Activated naive CD8-positive, alpha-beta T cell treated with anti-CD3 and anti-CD28 coated beads, Interleukin-2, amount 10 ng/mL, durations not matched to agents 7 days and 5 days (primary cell): ENCODE measurements at regions not wholly inside any gene's neighbourhood (a gene's known extent, or its start where the extent isn't known, plus 50 kb on each side); places are given as distances from the start of the nearest gene placed in this dataset.

Source experiments
- ATAC-seq: fragments of 150-1000 bp; cut with Tn5 transposase; one replicate; pipeline ENCODE4 v1.10.0; 2021; ENCODE audit warnings: low read depth, moderate library complexity
- POLR2A ChIA-PET: fragments of 350-600 bp; sonication (Branson Sonifier 250); formaldehyde crosslinking; loops from one replicate; lab custom pipeline; 2021; ENCODE audit warnings: antibody characterized with exemption; lab: Charles Lee
- DNase-seq: peaks from one replicate; pipeline ENCODE4 v3.0.0; 2021
- H3K27ac Mint-ChIP-seq: one replicate; pipeline ENCODE4 v1.8.0; 2022; ENCODE audit warnings: mild to moderate bottlenecking, mixed read lengths
- H3K27me3 Mint-ChIP-seq: one replicate; pipeline ENCODE4 v1.8.0; 2022; ENCODE audit warnings: mild to moderate bottlenecking, moderate library complexity, mixed read lengths
- H3K36me3 Mint-ChIP-seq: one replicate; pipeline ENCODE4 v1.8.0; 2021; ENCODE audit warnings: mild to moderate bottlenecking, mixed read lengths
- H3K4me1 Mint-ChIP-seq: one replicate; pipeline ENCODE4 v1.8.0; 2021; ENCODE audit warnings: mixed read lengths
- H3K4me3 Mint-ChIP-seq: one replicate; pipeline ENCODE4 v1.8.0; 2022; ENCODE audit warnings: mild to moderate bottlenecking, moderate library complexity, mixed read lengths
- H3K9me3 Mint-ChIP-seq: one replicate; pipeline ENCODE4 v1.8.0; 2021; ENCODE audit warnings: mixed read lengths

DNA sequence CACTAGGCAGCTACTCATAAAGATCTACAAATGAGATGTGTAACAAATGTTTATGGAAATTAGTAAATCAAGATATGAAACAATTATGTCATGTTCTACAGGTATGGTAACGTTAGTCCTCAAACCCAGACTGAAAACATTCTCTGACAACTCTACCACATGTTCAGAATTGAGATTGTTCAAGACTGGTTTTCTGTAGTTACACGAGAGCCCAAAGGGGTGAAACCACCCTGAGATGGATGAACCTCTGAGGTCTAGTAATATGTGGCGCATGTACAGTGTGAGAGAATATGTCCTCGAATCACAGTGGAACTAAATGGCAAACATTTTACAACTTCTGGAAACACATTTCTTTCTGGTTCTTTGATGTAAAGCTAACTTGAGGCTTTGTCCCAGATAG is 614.3 kb downstream of the ZEB2 start:
- ATAC-seq (no peak), DNase-seq (no peak)
- Mint-ChIP-seq H3K4me1 (peaks cover 6% of the 10 kb centered on the region), H3K36me3 (no peaks in the 10 kb centered on the region), H3K27me3 (peaks cover 7% of the 10 kb centered on the region), H3K9me3 (no peaks in the 10 kb centered on the region), H3K27ac (no peak overlapping the region), H3K4me3 (no peak overlapping the region)
- POLR2A ChIA-PET = no interaction called here

DNA sequence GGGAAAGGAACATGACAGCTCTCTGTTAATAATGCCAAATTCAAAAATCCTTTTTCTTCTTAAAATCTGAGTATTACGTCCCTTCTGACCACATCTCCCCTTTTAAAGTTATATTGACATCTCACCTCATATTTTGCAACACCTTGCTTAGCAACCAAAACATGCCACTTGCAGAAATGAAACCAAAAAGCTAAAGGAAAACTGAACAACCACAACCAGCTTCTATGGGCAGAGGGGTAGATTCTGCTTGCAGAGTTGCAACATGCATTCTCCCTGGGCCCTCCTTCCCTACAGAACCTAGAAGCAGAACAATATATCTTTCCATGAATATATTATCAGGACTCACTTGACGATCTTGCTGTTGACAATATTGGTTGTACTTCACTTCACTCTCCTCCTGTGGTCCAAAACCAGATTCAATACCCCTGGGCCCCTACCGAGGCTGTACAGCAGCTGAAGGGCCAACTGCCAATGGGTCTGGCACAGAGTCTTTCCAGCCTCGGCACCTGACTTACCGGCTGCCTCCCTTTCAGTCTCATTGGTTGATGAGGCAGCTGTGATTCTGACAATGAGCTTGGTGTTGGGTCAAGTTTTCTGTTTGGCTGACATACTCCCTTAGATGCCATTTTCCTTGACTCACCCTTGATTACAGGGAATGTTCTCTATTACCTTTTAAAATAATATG is 616.6 kb downstream of the ZEB2 start:
- POLR2A ChIA-PET = no interaction called here
- ATAC-seq = no peak
- H3K4me3 Mint-ChIP-seq = no peak overlapping the region

GRCh38 chr2:143901185-143901842 is 618.6 kb downstream of the ZEB2 start:
- Mint-ChIP-seq H3K4me1 (peaks cover 6% of the 10 kb centered on the region), H3K4me3 (no peak overlapping the region), H3K9me3 (peaks cover 2% of the 10 kb centered on the region), H3K27me3 (peaks cover 5% of the 10 kb centered on the region), H3K27ac (no peak overlapping the region), H3K36me3 (no peaks in the 10 kb centered on the region)
- ATAC-seq = no peak
- no peak for DNase-seq
- POLR2A ChIA-PET = no interaction called here

More for the DNA sequence above, 616.6 kb downstream of the ZEB2 start:
- Mint-ChIP-seq H3K4me1 (peaks cover 6% of the 10 kb centered on the region), H3K27me3 (peaks cover 7% of the 10 kb centered on the region), H3K9me3 (no peaks in the 10 kb centered on the region), H3K36me3 (no peaks in the 10 kb centered on the region), H3K27ac (peak overlapping the region; percentile 18)
- DNase-seq = no peak

DNA sequence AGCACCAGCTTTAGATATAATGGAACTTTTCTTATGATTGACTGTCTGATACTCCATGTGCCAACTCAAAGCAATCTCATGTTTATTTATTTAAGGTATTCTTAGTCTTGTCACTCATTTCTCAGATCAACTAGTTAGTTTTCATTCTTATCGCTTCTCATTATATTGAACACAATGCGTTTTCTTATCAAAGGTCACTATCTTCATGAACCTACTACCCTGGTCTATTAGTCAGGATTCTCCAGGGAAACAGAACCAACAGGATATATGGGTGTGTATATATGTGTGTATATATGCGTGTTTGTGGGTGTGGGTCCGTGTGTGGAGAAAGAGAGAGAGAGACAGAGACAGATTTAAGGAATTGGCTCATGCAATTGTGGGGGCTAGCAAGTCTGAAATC is 619.9 kb downstream of the ZEB2 start:
- H3K27me3 Mint-ChIP-seq = peaks cover 7% of the 10 kb centered on the region
- H3K9me3 Mint-ChIP-seq = peaks cover 2% of the 10 kb centered on the region
- no peak overlapping the region for H3K27ac Mint-ChIP-seq
- ATAC-seq (no peak), DNase-seq (no peak)
- H3K4me1 Mint-ChIP-seq = peaks cover 6% of the 10 kb centered on the region
- no peak overlapping the region for H3K4me3 Mint-ChIP-seq
- H3K36me3 Mint-ChIP-seq = no peaks in the 10 kb centered on the region
- POLR2A ChIA-PET = no interaction called here

- DNase-seq (no peak), ATAC-seq (no peak)
- Mint-ChIP-seq H3K9me3 (peaks cover 2% of the 10 kb centered on the region), H3K36me3 (no peaks in the 10 kb centered on the region), H3K4me3 (no peak overlapping the region), H3K27ac (no peak overlapping the region), H3K4me1 (no peaks in the 10 kb centered on the region), H3K27me3 (peaks cover 13% of the 10 kb centered on the region)
- POLR2A ChIA-PET = no interaction called here
These were observed 626.5 kb downstream of the ZEB2 start for GRCh38 chr2:143893371-143893770.

GRCh38 chr2:143891879-143892308 is 628.0 kb downstream of the ZEB2 start:
- POLR2A ChIA-PET = no interaction called here
- Mint-ChIP-seq H3K9me3 (peaks cover 2% of the 10 kb centered on the region), H3K4me1 (no peaks in the 10 kb centered on the region), H3K27ac (no peak overlapping the region), H3K4me3 (no peak overlapping the region), H3K36me3 (no peaks in the 10 kb centered on the region), H3K27me3 (peaks cover 17% of the 10 kb centered on the region)
- ATAC-seq = no peak
- no peak for DNase-seq

DNA sequence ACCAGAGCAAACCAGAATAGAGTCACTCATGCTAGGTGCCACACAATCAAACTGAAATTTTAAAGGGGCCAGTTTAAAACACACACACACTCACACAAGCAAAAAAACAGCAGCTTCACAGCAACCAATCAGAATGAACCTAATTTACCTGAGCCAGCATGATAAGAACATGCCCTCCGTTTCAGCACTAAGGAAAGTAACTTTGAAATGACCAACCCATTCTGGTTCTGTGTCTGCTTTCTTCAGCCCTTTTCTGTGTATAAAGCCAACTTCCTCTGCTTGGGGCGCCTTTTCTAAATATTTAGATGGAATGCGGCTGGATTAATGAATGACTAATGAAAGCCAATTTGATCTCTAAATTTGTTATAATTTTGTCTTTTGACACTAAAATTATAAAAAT is 629.1 kb downstream of the ZEB2 start:
- POLR2A ChIA-PET = interaction anchor here (0.8 kb wide), 1 partner anchor 46 kb away, joined by 3 read pairs; no protein-coding TSS in a partner anchor
- H3K9me3 Mint-ChIP-seq = no peaks in the 10 kb centered on the region
- H3K36me3 Mint-ChIP-seq = no peaks in the 10 kb centered on the region
- ATAC-seq (no peak), DNase-seq (no peak)
- H3K27ac Mint-ChIP-seq = no peak overlapping the region
- H3K4me1 Mint-ChIP-seq = no peaks in the 10 kb centered on the region
- H3K27me3 Mint-ChIP-seq = peaks cover 13% of the 10 kb centered on the region
- H3K4me3 Mint-ChIP-seq = no peak overlapping the region

DNA sequence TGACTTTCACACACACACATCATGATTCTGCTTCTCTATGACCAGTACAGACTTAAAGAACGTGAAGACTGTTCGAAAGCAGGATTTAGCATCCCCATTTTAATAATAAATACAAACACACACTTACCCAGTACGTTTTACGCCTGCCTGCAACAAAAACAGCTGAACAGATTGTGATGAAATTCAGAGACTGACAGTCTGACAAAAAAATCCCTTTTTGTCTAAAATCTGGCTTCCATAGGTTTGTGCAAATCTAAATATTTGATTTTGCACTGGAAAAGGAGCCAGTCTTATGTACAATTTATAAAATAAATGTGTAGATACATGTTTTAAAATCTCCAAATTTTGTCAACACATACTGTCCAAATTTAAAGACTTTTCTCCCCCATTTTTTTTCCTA is 630.7 kb downstream of the ZEB2 start:
- Mint-ChIP-seq H3K4me3 (no peak overlapping the region), H3K27me3 (peaks cover 13% of the 10 kb centered on the region), H3K4me1 (no peaks in the 10 kb centered on the region), H3K9me3 (no peaks in the 10 kb centered on the region), H3K36me3 (no peaks in the 10 kb centered on the region), H3K27ac (no peak overlapping the region)
- POLR2A ChIA-PET = no interaction called here
- DNase-seq (no peak), ATAC-seq (no peak)

DNA sequence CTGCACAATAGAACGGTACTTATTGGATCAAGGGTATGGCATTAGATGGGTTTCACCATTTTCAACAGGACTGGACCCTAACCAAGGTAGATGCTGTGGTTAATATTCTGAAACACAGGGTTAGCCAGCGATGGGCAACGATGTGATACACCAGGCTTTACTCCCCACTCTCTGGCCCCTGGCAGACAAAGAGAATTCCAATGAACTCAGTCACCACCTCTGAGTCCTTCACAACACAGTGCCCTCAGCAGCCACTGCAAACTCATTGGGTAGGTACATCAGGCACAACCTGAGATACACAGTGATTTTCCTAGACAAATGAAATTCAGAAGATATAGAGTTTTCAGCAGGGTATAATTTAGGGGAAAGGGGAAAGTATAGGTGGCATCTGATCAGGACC is 634.5 kb downstream of the ZEB2 start:
- no peaks in the 10 kb centered on the region for H3K36me3 Mint-ChIP-seq
- no peaks in the 10 kb centered on the region for H3K9me3 Mint-ChIP-seq
- POLR2A ChIA-PET = no interaction called here
- H3K27ac Mint-ChIP-seq = no peak overlapping the region
- no peak for ATAC-seq
- H3K27me3 Mint-ChIP-seq = peaks cover 6% of the 10 kb centered on the region
- no peak for DNase-seq
- no peaks in the 10 kb centered on the region for H3K4me1 Mint-ChIP-seq
- H3K4me3 Mint-ChIP-seq = no peak overlapping the region

DNA sequence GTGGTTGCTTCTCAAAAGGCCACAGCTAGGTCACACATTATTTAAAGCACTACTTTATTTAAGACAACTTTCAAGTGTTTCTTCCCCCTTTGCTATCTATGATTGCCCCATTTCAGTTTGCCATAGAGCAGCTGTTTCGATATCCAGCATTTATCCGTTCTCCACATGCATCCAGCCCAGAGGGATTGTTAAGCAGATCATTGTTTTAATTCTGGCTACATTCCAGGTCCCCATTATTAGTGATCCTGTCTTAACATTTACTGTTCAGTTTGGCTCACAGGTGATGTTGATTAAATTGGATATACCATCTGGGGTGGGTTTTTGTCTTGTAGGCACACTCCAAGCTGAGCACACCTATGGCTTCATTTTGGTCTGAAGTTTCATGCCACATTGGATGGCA is 638.7 kb downstream of the ZEB2 start:
- no peak for DNase-seq
- POLR2A ChIA-PET = no interaction called here
- Mint-ChIP-seq H3K9me3 (no peaks in the 10 kb centered on the region), H3K27me3 (no peaks in the 10 kb centered on the region), H3K4me3 (no peak overlapping the region), H3K4me1 (no peaks in the 10 kb centered on the region), H3K27ac (no peak overlapping the region), H3K36me3 (no peaks in the 10 kb centered on the region)
- ATAC-seq = no peak

DNA sequence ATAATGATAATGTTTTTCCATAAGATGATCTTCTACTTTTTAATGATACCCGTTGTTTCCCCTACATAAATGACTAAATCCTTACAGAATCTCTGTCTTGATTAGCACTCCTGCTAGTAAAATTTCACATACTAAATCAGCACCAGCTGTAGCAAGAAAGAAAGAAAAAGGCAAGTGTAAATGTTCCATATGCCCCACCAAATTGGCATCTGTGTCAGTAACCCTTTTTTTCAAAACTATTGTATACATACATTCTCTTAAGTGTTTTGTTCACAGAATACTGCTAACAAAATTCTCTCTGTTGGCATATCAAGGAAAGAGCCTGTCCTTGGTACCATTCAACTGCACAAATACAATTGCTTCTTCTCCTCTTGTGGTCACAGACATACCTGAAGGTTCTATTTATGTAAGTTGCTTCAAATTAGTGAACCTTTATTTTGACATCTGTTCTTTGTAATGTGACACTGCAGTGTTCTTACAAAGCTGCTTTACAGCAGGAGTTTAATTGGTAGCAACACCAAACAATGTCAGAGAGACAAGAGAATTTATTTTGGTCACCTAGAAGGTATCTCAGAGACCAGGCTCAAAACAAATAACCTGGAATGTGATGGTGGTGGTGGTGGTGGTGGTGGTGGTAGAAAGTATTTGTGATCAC is 641.9 kb downstream of the ZEB2 start:
- H3K4me3 Mint-ChIP-seq = no peak overlapping the region
- H3K27me3 Mint-ChIP-seq = no peaks in the 10 kb centered on the region
- ATAC-seq = no peak
- no peaks in the 10 kb centered on the region for H3K36me3 Mint-ChIP-seq
- H3K27ac Mint-ChIP-seq = no peak overlapping the region
- DNase-seq = no peak
- H3K9me3 Mint-ChIP-seq = peaks cover 4% of the 10 kb centered on the region
- peaks cover 2% of the 10 kb centered on the region for H3K4me1 Mint-ChIP-seq
- POLR2A ChIA-PET = no interaction called here

- POLR2A ChIA-PET = no interaction called here
- no peak for ATAC-seq
- no peak for DNase-seq
- H3K36me3 Mint-ChIP-seq = no peaks in the 10 kb centered on the region
- no peak overlapping the region for H3K27ac Mint-ChIP-seq
- no peaks in the 10 kb centered on the region for H3K27me3 Mint-ChIP-seq
- H3K9me3 Mint-ChIP-seq = peaks cover 4% of the 10 kb centered on the region
- H3K4me3 Mint-ChIP-seq = no peak overlapping the region
- H3K4me1 Mint-ChIP-seq = peaks cover 2% of the 10 kb centered on the region
These were observed 642.9 kb downstream of the ZEB2 start for GRCh38 chr2:143877056-143877455.

- Mint-ChIP-seq H3K9me3 (peaks cover 5% of the 10 kb centered on the region), H3K27ac (no peak overlapping the region), H3K36me3 (no peaks in the 10 kb centered on the region), H3K4me3 (no peak overlapping the region), H3K4me1 (peaks cover 2% of the 10 kb centered on the region), H3K27me3 (no peaks in the 10 kb centered on the region)
- DNase-seq (no peak), ATAC-seq (no peak)
- POLR2A ChIA-PET = no interaction called here
These were observed 644.4 kb downstream of the ZEB2 start for GRCh38 chr2:143875295-143876233.
